Spleen (tissue), 11 donors: ENCODE measurements at regions not wholly inside any gene's neighbourhood (a gene's known extent, or its start where the extent isn't known, plus 50 kb on each side); places are given as distances from the start of the nearest gene placed in this dataset.

Experiments
- DNase-seq: peaks from one replicate; pipeline ENCODE4 v3.0.0-alpha.2; 2020
- H3K27ac ChIP-seq, 8 donors: fragments of 200-600 bp; sonication (generic) in 7 of 8; 1 replicate in 4 of 8; 2 replicates in 4 of 8; pipeline versions ENCODE4 v1.5.0 to v1.8.0; 2016 to 2021; ENCODE audit warnings: inconsistent platforms in 4 of 8, mild to moderate bottlenecking in 4 of 8, moderate library complexity in 1 of 8
- H3K27me3 ChIP-seq, 7 donors: fragments of 200-600 bp; sonication (generic) in 6 of 7; replicated peaks in 1 of 7; 1 replicate in 4 of 7; 2 replicates in 3 of 7; pipeline versions ENCODE4 v1.5.0 to v1.8.0; 2016 to 2021; ENCODE audit warnings: inconsistent platforms in 3 of 7, mild to moderate bottlenecking in 1 of 7
- H3K36me3 ChIP-seq, 6 donors: fragments of 200-600 bp; sonication (generic) in 5 of 6; 1 replicate in 4 of 6; 2 replicates in 2 of 6; pipeline versions ENCODE4 v1.5.0 to v1.8.0; 2016 to 2021; ENCODE audit warnings: inconsistent platforms in 2 of 6
- H3K4me1 ChIP-seq, 6 donors: fragments of 200-600 bp; sonication (generic) in 5 of 6; 1 replicate in 3 of 6; 2 replicates in 3 of 6; pipeline versions ENCODE4 v1.5.0 to v1.8.0; 2016 to 2021; ENCODE audit warnings: inconsistent platforms in 3 of 6
- H3K4me3 ChIP-seq, 8 donors: fragments of 200-600 bp; sonication (generic) in 7 of 8; 1 replicate in 4 of 8; 2 replicates in 4 of 8; pipeline versions ENCODE4 v1.5.0 to v1.8.0; 2016 to 2021; ENCODE audit warnings: inconsistent platforms in 4 of 8, mild to moderate bottlenecking in 4 of 8, moderate library complexity in 2 of 8
- H3K9me3 ChIP-seq, 8 donors: fragments of 200-600 bp; sonication (generic) in 7 of 8; 1 replicate in 4 of 8; 2 replicates in 4 of 8; pipeline versions ENCODE4 v1.5.0 to v1.8.0; 2016 to 2021; ENCODE audit warnings: inconsistent platforms in 4 of 8
- POLR2A ChIP-seq, 3 donors: fragments of 450-650 bp; IDR thresholded peaks; one replicate each; pipeline ENCODE4 v1.5.1; 2017; ENCODE audit warnings: antibody characterized with exemption in 3 of 3, mild to moderate bottlenecking in 1 of 3
- POLR2AphosphoS5 ChIP-seq, 3 donors: sonication (generic); formaldehyde crosslinking; IDR thresholded peaks; one replicate each; pipeline ENCODE4 v1.5.1; 2017; ENCODE audit warnings: antibody characterized with exemption in 3 of 3
- WGBS, 5 donors: extraction: QIAGEN DNeasy Blood & Tissue Kit in 3 of 5; methylation state at CpG; one replicate each; pipeline versions ENCODE4 v1.1.5 to v1.1.7; 2013 to 2018; 5-methylcytosine and 5-hydroxymethylcytosine counted together
- intact Hi-C: fragments of 100-400 bp; cut with DNase I; formaldehyde crosslinking; loops from one replicate; pipeline ENCODE4 v1.15.0; 2023; ENCODE audit warnings: low total_unique reads
- TF ChIP-seq, protein P1 (sequence below), 11 experiments: fragments of 200-600 bp in 7 of 11; fragments of 450-650 bp in 4 of 11; sonication (generic) in 4 of 11; IDR thresholded peaks in 8 of 11; conservative IDR thresholded peaks in 3 of 11; 1 replicate in 7 of 11; 2 replicates in 4 of 11; pipeline versions ENCODE4 v1.4.0 to v1.8.0; 2016 to 2021; ENCODE audit warnings: antibody characterized with exemption in 11 of 11, inconsistent platforms in 4 of 11, mild to moderate bottlenecking in 1 of 11
- donor health status: healthy with polysubstance abuse.
- donor health status: DM: no; HTN: no; CAD: no; lungs with moderate emphysema.
- donor health status: DM: no; HTN: no; CAD: no.
- donor health status: Bipolar disorder and iron deficiency.
- donor health status: healthy.
- donor health status: DM: no; HTN: no; CAD: no.
- donor health status: DM: yes; HTN: yes; CAD: no.

DNA sequence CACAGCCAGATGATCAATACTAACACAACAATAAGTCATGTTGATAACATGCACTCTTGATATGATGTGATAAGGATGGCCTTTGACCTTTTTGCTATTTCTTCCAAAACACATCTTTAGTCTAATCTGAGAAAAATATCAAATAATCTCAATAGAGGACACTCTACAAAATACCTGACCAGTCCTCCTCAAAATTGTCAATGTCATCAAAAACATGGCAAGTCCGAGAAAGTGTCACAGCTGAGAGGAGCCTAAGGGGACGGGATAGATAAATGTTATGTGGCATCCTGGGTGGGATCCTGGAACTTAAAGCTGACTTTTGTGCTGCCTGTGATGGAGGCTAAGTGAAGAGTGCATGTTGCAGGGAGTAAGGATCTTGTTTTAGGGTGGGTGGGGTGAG is 699.6 kb upstream of the ADAMTS16 start:
- intact Hi-C loops = no loop called here
- DNase-seq = no peak
- 76 to 97% (median 83%) methylated on average over 2 of the region's 2 CpGs for WGBS, 5 donors
- TF ChIP-seq, protein P1, sequence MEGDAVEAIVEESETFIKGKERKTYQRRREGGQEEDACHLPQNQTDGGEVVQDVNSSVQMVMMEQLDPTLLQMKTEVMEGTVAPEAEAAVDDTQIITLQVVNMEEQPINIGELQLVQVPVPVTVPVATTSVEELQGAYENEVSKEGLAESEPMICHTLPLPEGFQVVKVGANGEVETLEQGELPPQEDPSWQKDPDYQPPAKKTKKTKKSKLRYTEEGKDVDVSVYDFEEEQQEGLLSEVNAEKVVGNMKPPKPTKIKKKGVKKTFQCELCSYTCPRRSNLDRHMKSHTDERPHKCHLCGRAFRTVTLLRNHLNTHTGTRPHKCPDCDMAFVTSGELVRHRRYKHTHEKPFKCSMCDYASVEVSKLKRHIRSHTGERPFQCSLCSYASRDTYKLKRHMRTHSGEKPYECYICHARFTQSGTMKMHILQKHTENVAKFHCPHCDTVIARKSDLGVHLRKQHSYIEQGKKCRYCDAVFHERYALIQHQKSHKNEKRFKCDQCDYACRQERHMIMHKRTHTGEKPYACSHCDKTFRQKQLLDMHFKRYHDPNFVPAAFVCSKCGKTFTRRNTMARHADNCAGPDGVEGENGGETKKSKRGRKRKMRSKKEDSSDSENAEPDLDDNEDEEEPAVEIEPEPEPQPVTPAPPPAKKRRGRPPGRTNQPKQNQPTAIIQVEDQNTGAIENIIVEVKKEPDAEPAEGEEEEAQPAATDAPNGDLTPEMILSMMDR (IDR thresholded peaks at IDR 0.05 in 8 of 11, conservative IDR thresholded peaks at IDR 0.05 in 3 of 11) = no peak
- TF ChIP-seq POLR2AphosphoS5 (IDR thresholded peaks at IDR 0.05) = no peak
- no peak for TF ChIP-seq POLR2A (IDR thresholded peaks at IDR 0.05)
- no peaks in the 10 kb centered on the region for H3K27me3 ChIP-seq
- H3K27ac ChIP-seq = no peak overlapping the region
- no peak overlapping the region for H3K4me3 ChIP-seq
- H3K36me3 ChIP-seq = no peaks in the 10 kb centered on the region
- peaks cover 0 to 37% (median 12%) of the 10 kb centered on the region in 8 donors for H3K9me3 ChIP-seq
- no peaks in the 10 kb centered on the region for H3K4me1 ChIP-seq

- TF ChIP-seq POLR2A (IDR thresholded peaks at IDR 0.05) = no peak
- TF ChIP-seq, protein P1 (IDR thresholded peaks at IDR 0.05 in 8 of 11, conservative IDR thresholded peaks at IDR 0.05 in 3 of 11) = no peak
- no peak for TF ChIP-seq POLR2AphosphoS5 (IDR thresholded peaks at IDR 0.05)
- Histone ChIP-seq H3K27me3 (no peaks in the 10 kb centered on the region), H3K36me3 (no peaks in the 10 kb centered on the region), H3K27ac (no peak overlapping the region), H3K9me3 (peaks cover 0 to 47% (median 25%) of the 10 kb centered on the region in 8 donors), H3K4me3 (no peak overlapping the region), H3K4me1 (no peaks in the 10 kb centered on the region)
- intact Hi-C loops = no loop called here
- 70 to 84% (median 72%) methylated on average over 4 of the region's 4 CpGs for WGBS, 5 donors
- no peak for DNase-seq
Observed at GRCh38 chr5:4442221-4442620, 697.9 kb upstream of the ADAMTS16 start.

DNA sequence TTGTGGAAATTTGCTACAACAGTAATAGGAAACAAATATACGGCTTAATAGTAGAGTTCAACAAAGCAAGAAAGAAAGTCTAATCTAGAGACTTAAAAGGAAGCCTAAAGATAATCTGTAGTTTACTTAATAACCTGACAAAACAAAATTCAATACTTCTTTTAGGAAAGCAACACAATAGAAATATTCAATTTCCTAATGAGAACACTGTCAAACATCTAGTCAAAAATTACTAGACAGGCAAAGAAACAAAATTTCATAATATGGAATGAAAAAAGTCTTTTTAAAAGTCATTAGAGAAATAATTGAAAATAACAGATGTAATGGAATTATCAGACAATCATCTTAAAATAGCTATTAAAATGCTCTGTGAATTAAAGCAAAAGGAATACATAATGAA is 692.5 kb upstream of the ADAMTS16 start:
- intact Hi-C loops = no loop called here
- H3K27me3 ChIP-seq = no peaks in the 10 kb centered on the region
- no peaks in the 10 kb centered on the region for H3K4me1 ChIP-seq
- H3K9me3 ChIP-seq = peaks cover 0 to 46% (median 26%) of the 10 kb centered on the region in 8 donors
- no peak for DNase-seq
- H3K4me3 ChIP-seq = no peak overlapping the region
- TF ChIP-seq POLR2AphosphoS5 (IDR thresholded peaks at IDR 0.05) = no peak
- no peak for TF ChIP-seq POLR2A (IDR thresholded peaks at IDR 0.05)
- TF ChIP-seq, protein P1 (IDR thresholded peaks at IDR 0.05 in 8 of 11, conservative IDR thresholded peaks at IDR 0.05 in 3 of 11) = no peak
- no peak overlapping the region for H3K27ac ChIP-seq
- 89 to 96% (median 90%) methylated on average over 1 of the region's 1 CpG for WGBS, 5 donors
- H3K36me3 ChIP-seq = no peaks in the 10 kb centered on the region

- Histone ChIP-seq H3K4me3 (no peak overlapping the region), H3K9me3 (peaks cover 0 to 18% (median 2%) of the 10 kb centered on the region in 8 donors), H3K36me3 (no peaks in the 10 kb centered on the region), H3K4me1 (no peaks in the 10 kb centered on the region), H3K27me3 (no peaks in the 10 kb centered on the region), H3K27ac (no peak overlapping the region)
- intact Hi-C loops = no loop called here
- TF ChIP-seq, protein P1 (IDR thresholded peaks at IDR 0.05 in 8 of 11, conservative IDR thresholded peaks at IDR 0.05 in 3 of 11) = no peak
- TF ChIP-seq POLR2AphosphoS5 (IDR thresholded peaks at IDR 0.05) (no peak), POLR2A (IDR thresholded peaks at IDR 0.05) (no peak)
- WGBS, 5 donors = 73 to 85% (median 76%) methylated on average over 4 of the region's 4 CpGs
- no peak for DNase-seq
Observed at GRCh38 chr5:4453655-4454054, 686.5 kb upstream of the ADAMTS16 start.
